ENCODE measurements at regions not wholly inside any gene's neighbourhood (a gene's known extent, or its start where the extent isn't known, plus 50 kb on each side); places are given as distances from the start of the nearest gene placed in this dataset.
A peak's percentile ranks its signal among the peaks of the same experiment; 100 is the strongest.

GRCh38 chr3:40876009-40876408, 323.3 kb upstream of the CTNNB1 start:
- Histone ChIP-seq H3K4me1 (ENCODE audit: control insufficient read depth in 5 of 5, insufficient read depth in 5 of 5, low read length in 5 of 5) (peaks cover 2 to 31% (median 17%) of the 10 kb centered on the region in 5 donors), H3K36me3 (ENCODE audit: control insufficient read depth in 5 of 5, insufficient read depth in 5 of 5, low read length in 5 of 5) (no peaks in the 10 kb centered on the region), H3K4me3 (ENCODE audit: low read depth in 1 of 5, low read length in 5 of 5) (no peak overlapping the region), H3K9ac (ENCODE audit: low read length in 5 of 5) (no peak overlapping the region), H3K27ac (ENCODE audit: low read depth, low read length) (no peak overlapping the region), H3K27me3 (ENCODE audit: control insufficient read depth in 5 of 5, insufficient read depth in 4 of 5, low read length in 5 of 5) (no peaks in the 10 kb centered on the region), H3K9me3 (ENCODE audit: control insufficient read depth in 5 of 5, low read length in 5 of 5) (no peaks in the 10 kb centered on the region)

- H3K4me3 ChIP-seq (ENCODE audit: low read depth in 1 of 5, low read length in 5 of 5): no peak overlapping the region
- H3K9me3 ChIP-seq (ENCODE audit: control insufficient read depth in 5 of 5, low read length in 5 of 5): no peaks in the 10 kb centered on the region
- H3K27me3 ChIP-seq (ENCODE audit: control insufficient read depth in 5 of 5, insufficient read depth in 4 of 5, low read length in 5 of 5): no peaks in the 10 kb centered on the region
- no peaks in the 10 kb centered on the region for H3K36me3 ChIP-seq (ENCODE audit: control insufficient read depth in 5 of 5, insufficient read depth in 5 of 5, low read length in 5 of 5)
- no peak overlapping the region for H3K9ac ChIP-seq (ENCODE audit: low read length in 5 of 5)
- no peak overlapping the region for H3K27ac ChIP-seq (ENCODE audit: low read depth, low read length)
- H3K4me1 ChIP-seq (ENCODE audit: control insufficient read depth in 5 of 5, insufficient read depth in 5 of 5, low read length in 5 of 5): peaks cover 2 to 31% (median 17%) of the 10 kb centered on the region in 5 donors
These were observed 322.8 kb upstream of the CTNNB1 start for GRCh38 chr3:40876496-40876895.

- Histone ChIP-seq H3K9me3 (ENCODE audit: control insufficient read depth in 5 of 5, low read length in 5 of 5) (peaks cover 0 to 5% (median 0%) of the 10 kb centered on the region in 5 donors), H3K36me3 (ENCODE audit: control insufficient read depth in 5 of 5, insufficient read depth in 5 of 5, low read length in 5 of 5) (no peaks in the 10 kb centered on the region), H3K27me3 (ENCODE audit: control insufficient read depth in 5 of 5, insufficient read depth in 4 of 5, low read length in 5 of 5) (no peaks in the 10 kb centered on the region), H3K4me1 (ENCODE audit: control insufficient read depth in 5 of 5, insufficient read depth in 5 of 5, low read length in 5 of 5) (peaks cover 2 to 31% (median 17%) of the 10 kb centered on the region in 5 donors), H3K27ac (ENCODE audit: low read depth, low read length) (peak overlapping the region; percentile 48), H3K4me3 (ENCODE audit: low read depth in 1 of 5, low read length in 5 of 5) (peak overlapping the region in 3 of 5 donors; percentile 7 to 52 (median 51)), H3K9ac (ENCODE audit: low read length in 5 of 5) (peak overlapping the region in 2 of 5 donors; percentile 10 to 51)
These were observed 321.5 kb upstream of the CTNNB1 start for GRCh38 chr3:40877631-40878463.

GRCh38 chr3:40878464-40878905, 320.8 kb upstream of the CTNNB1 start:
- Histone ChIP-seq H3K27ac (ENCODE audit: low read depth, low read length) (peak overlapping the region; percentile 48), H3K4me3 (ENCODE audit: low read depth in 1 of 5, low read length in 5 of 5) (peak overlapping the region in 2 of 5 donors; percentile 51 to 52), H3K27me3 (ENCODE audit: control insufficient read depth in 5 of 5, insufficient read depth in 4 of 5, low read length in 5 of 5) (no peaks in the 10 kb centered on the region), H3K36me3 (ENCODE audit: control insufficient read depth in 5 of 5, insufficient read depth in 5 of 5, low read length in 5 of 5) (no peaks in the 10 kb centered on the region), H3K9me3 (ENCODE audit: control insufficient read depth in 5 of 5, low read length in 5 of 5) (peaks cover 0 to 5% (median 0%) of the 10 kb centered on the region in 5 donors), H3K9ac (ENCODE audit: low read length in 5 of 5) (peak overlapping the region in 2 of 5 donors; percentile 10 to 51), H3K4me1 (ENCODE audit: control insufficient read depth in 5 of 5, insufficient read depth in 5 of 5, low read length in 5 of 5) (peaks cover 2 to 31% (median 17%) of the 10 kb centered on the region in 5 donors)

- H3K4me1 ChIP-seq (ENCODE audit: control insufficient read depth in 5 of 5, insufficient read depth in 5 of 5, low read length in 5 of 5): peaks cover 0 to 4% (median 0%) of the 10 kb centered on the region in 5 donors
- peaks cover 0 to 5% (median 0%) of the 10 kb centered on the region in 5 donors for H3K9me3 ChIP-seq (ENCODE audit: control insufficient read depth in 5 of 5, low read length in 5 of 5)
- H3K9ac ChIP-seq (ENCODE audit: low read length in 5 of 5): no peak overlapping the region
- no peaks in the 10 kb centered on the region for H3K36me3 ChIP-seq (ENCODE audit: control insufficient read depth in 5 of 5, insufficient read depth in 5 of 5, low read length in 5 of 5)
- no peak overlapping the region for H3K27ac ChIP-seq (ENCODE audit: low read depth, low read length)
- H3K4me3 ChIP-seq (ENCODE audit: low read depth in 1 of 5, low read length in 5 of 5): no peak overlapping the region
- no peaks in the 10 kb centered on the region for H3K27me3 ChIP-seq (ENCODE audit: control insufficient read depth in 5 of 5, insufficient read depth in 4 of 5, low read length in 5 of 5)
These were observed 313.9 kb upstream of the CTNNB1 start for GRCh38 chr3:40885430-40885829.

- H3K36me3 ChIP-seq (ENCODE audit: control insufficient read depth in 5 of 5, insufficient read depth in 5 of 5, low read length in 5 of 5): no peaks in the 10 kb centered on the region
- no peak overlapping the region for H3K4me3 ChIP-seq (ENCODE audit: low read depth in 1 of 5, low read length in 5 of 5)
- no peaks in the 10 kb centered on the region for H3K27me3 ChIP-seq (ENCODE audit: control insufficient read depth in 5 of 5, insufficient read depth in 4 of 5, low read length in 5 of 5)
- H3K4me1 ChIP-seq (ENCODE audit: control insufficient read depth in 5 of 5, insufficient read depth in 5 of 5, low read length in 5 of 5): peaks cover 0 to 4% (median 0%) of the 10 kb centered on the region in 5 donors
- no peak overlapping the region for H3K9ac ChIP-seq (ENCODE audit: low read length in 5 of 5)
- peaks cover 0 to 5% (median 0%) of the 10 kb centered on the region in 5 donors for H3K9me3 ChIP-seq (ENCODE audit: control insufficient read depth in 5 of 5, low read length in 5 of 5)
- H3K27ac ChIP-seq (ENCODE audit: low read depth, low read length): no peak overlapping the region
These were observed 312.5 kb upstream of the CTNNB1 start for GRCh38 chr3:40886660-40887425.

- no peak overlapping the region for H3K9ac ChIP-seq (ENCODE audit: low read length in 5 of 5)
- peaks cover 0 to 4% (median 0%) of the 10 kb centered on the region in 5 donors for H3K27me3 ChIP-seq (ENCODE audit: control insufficient read depth in 5 of 5, insufficient read depth in 4 of 5, low read length in 5 of 5)
- H3K4me1 ChIP-seq (ENCODE audit: control insufficient read depth in 5 of 5, insufficient read depth in 5 of 5, low read length in 5 of 5): peaks cover 0 to 4% (median 0%) of the 10 kb centered on the region in 5 donors
These were observed 308.1 kb upstream of the CTNNB1 start for GRCh38 chr3:40891186-40891585.

GRCh38 chr3:40895109-40895508, 304.2 kb upstream of the CTNNB1 start:
- Histone ChIP-seq H3K4me3 (ENCODE audit: low read depth in 1 of 5, low read length in 5 of 5) (no peak overlapping the region), H3K9me3 (ENCODE audit: control insufficient read depth in 5 of 5, low read length in 5 of 5) (peaks cover 0 to 5% (median 2%) of the 10 kb centered on the region in 5 donors), H3K27me3 (ENCODE audit: control insufficient read depth in 5 of 5, insufficient read depth in 4 of 5, low read length in 5 of 5) (peaks cover 0 to 4% (median 0%) of the 10 kb centered on the region in 5 donors), H3K4me1 (ENCODE audit: control insufficient read depth in 5 of 5, insufficient read depth in 5 of 5, low read length in 5 of 5) (no peaks in the 10 kb centered on the region), H3K27ac (ENCODE audit: low read depth, low read length) (no peak overlapping the region), H3K9ac (ENCODE audit: low read length in 5 of 5) (no peak overlapping the region), H3K36me3 (ENCODE audit: control insufficient read depth in 5 of 5, insufficient read depth in 5 of 5, low read length in 5 of 5) (no peaks in the 10 kb centered on the region)

More at GRCh38 chr3:40891186-40891585, 308.1 kb upstream of the CTNNB1 start:
- no peaks in the 10 kb centered on the region for H3K36me3 ChIP-seq (ENCODE audit: control insufficient read depth in 5 of 5, insufficient read depth in 5 of 5, low read length in 5 of 5)
- H3K27ac ChIP-seq (ENCODE audit: low read depth, low read length): no peak overlapping the region
- no peak overlapping the region for H3K4me3 ChIP-seq (ENCODE audit: low read depth in 1 of 5, low read length in 5 of 5)
- no peaks in the 10 kb centered on the region for H3K9me3 ChIP-seq (ENCODE audit: control insufficient read depth in 5 of 5, low read length in 5 of 5)

GRCh38 chr3:40899286-40899712, 300.0 kb upstream of the CTNNB1 start:
- Histone ChIP-seq H3K27me3 (ENCODE audit: control insufficient read depth in 5 of 5, insufficient read depth in 4 of 5, low read length in 5 of 5) (no peaks in the 10 kb centered on the region), H3K9ac (ENCODE audit: low read length in 5 of 5) (no peak overlapping the region), H3K27ac (ENCODE audit: low read depth, low read length) (no peak overlapping the region), H3K9me3 (ENCODE audit: control insufficient read depth in 5 of 5, low read length in 5 of 5) (peaks cover 0 to 5% (median 2%) of the 10 kb centered on the region in 5 donors), H3K36me3 (ENCODE audit: control insufficient read depth in 5 of 5, insufficient read depth in 5 of 5, low read length in 5 of 5) (no peaks in the 10 kb centered on the region), H3K4me3 (ENCODE audit: low read depth in 1 of 5, low read length in 5 of 5) (no peak overlapping the region), H3K4me1 (ENCODE audit: control insufficient read depth in 5 of 5, insufficient read depth in 5 of 5, low read length in 5 of 5) (no peaks in the 10 kb centered on the region)

GRCh38 chr3:40901298-40901697, 298.0 kb upstream of the CTNNB1 start:
- no peaks in the 10 kb centered on the region for H3K27me3 ChIP-seq (ENCODE audit: control insufficient read depth in 5 of 5, insufficient read depth in 4 of 5, low read length in 5 of 5)
- H3K36me3 ChIP-seq (ENCODE audit: control insufficient read depth in 5 of 5, insufficient read depth in 5 of 5, low read length in 5 of 5): no peaks in the 10 kb centered on the region
- H3K27ac ChIP-seq (ENCODE audit: low read depth, low read length): no peak overlapping the region
- H3K9me3 ChIP-seq (ENCODE audit: control insufficient read depth in 5 of 5, low read length in 5 of 5): peaks cover 0 to 5% (median 2%) of the 10 kb centered on the region in 5 donors
- no peak overlapping the region for H3K9ac ChIP-seq (ENCODE audit: low read length in 5 of 5)
- H3K4me1 ChIP-seq (ENCODE audit: control insufficient read depth in 5 of 5, insufficient read depth in 5 of 5, low read length in 5 of 5): no peaks in the 10 kb centered on the region
- no peak overlapping the region for H3K4me3 ChIP-seq (ENCODE audit: low read depth in 1 of 5, low read length in 5 of 5)
